ENCODE measurements at regions not wholly inside any gene's neighbourhood (a gene's known extent, or its start where the extent isn't known, plus 50 kb on each side); places are given as distances from the start of the nearest gene placed in this dataset.

DNA sequence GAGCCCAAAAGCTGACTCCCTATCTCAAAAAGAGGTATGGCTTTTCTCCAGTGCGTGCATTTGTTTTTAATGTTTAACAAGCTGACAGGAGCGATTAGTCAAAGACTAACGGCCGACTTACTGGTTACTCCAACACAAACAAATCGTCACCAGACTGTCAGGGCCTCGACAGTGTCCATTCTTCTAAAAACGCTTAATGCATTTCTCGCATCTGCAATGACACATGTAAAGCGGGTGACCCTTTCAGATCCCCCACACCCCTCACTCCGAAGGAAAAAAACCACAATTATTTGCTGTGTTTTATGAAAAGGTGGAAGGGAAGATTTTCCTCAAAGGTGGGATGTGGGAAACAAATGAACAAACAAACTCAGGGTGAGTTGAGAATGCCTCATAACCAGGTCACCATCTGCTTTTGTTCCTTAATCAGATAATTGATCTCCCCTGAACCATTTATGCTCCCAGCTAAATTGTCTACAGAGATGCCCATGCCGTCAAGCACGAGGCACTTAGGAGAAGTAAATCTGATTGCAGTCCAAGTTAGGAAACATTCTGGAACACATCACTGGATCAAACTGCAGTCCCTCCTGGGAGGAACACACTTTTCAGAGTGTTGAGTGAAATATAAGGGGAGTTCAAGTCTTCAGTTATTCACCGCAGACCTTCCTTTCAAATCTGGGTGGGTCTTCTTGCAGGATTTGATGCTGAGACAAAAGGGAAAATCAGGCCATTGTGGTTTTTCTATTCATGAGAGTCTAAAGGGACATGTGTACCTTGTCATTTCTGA lies 340.8 kb downstream of the CMPK2 start:
- DNase-seq (ENCODE audit: low spot score) = peak; percentile 24

DNA sequence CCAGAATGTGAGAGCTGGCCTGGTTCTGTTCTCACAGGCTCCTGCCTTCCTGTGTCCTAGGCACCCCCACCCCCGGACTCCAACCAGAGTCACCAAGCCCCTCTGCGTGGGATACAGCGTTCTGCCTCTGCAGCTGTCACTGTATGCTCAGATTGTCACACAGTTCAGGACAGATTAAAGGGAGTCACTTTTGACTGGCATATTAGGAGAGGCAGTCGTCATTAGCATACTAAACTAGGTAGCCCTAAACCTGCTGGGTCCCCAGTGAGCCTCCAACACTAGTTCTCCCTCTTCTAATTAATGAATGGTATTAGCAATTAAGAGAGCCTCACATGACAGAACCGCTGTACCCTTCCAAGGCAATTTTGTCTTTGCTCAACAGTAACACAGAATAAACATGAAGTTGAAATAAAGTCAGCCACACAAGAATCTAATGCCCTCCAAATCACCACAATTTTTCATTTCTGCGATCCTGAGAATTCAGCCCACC lies 340.2 kb downstream of the CMPK2 start:
- WGBS (ENCODE audit: low lambda C conversion rate, missing lambda C conversion rate) = 70% methylated on average over 6 of the region's 6 CpGs
- no peak for TF ChIP-seq EZH2 (IDR thresholded peaks at IDR 0.05; ENCODE audit: borderline replicate concordance)
- no peak for TF ChIP-seq EZH2phosphoT487 (IDR thresholded peaks at IDR 0.05; ENCODE audit: low read depth, severe bottlenecking, unreplicated experiment)
- TF ChIP-seq, protein P1, sequence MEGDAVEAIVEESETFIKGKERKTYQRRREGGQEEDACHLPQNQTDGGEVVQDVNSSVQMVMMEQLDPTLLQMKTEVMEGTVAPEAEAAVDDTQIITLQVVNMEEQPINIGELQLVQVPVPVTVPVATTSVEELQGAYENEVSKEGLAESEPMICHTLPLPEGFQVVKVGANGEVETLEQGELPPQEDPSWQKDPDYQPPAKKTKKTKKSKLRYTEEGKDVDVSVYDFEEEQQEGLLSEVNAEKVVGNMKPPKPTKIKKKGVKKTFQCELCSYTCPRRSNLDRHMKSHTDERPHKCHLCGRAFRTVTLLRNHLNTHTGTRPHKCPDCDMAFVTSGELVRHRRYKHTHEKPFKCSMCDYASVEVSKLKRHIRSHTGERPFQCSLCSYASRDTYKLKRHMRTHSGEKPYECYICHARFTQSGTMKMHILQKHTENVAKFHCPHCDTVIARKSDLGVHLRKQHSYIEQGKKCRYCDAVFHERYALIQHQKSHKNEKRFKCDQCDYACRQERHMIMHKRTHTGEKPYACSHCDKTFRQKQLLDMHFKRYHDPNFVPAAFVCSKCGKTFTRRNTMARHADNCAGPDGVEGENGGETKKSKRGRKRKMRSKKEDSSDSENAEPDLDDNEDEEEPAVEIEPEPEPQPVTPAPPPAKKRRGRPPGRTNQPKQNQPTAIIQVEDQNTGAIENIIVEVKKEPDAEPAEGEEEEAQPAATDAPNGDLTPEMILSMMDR (IDR thresholded peaks at IDR 0.05; ENCODE audit: poor library complexity) = no peak
- Histone ChIP-seq H3K9me2 (replicated peaks; ENCODE audit: insufficient read depth) (no peaks in the 10 kb centered on the region), H2AFZ (no peak overlapping the region), H3K79me2 (no peaks in the 10 kb centered on the region), H3K9me3 (ENCODE audit: low read depth) (no peaks in the 10 kb centered on the region), H3K4me3 (no peak overlapping the region), H4K20me1 (ENCODE audit: insufficient read depth, poor library complexity, severe bottlenecking) (no peaks in the 10 kb centered on the region), H3K4me1 (ENCODE audit: insufficient read depth) (peaks cover 19% of the 10 kb centered on the region), H3K27me3 (no peaks in the 10 kb centered on the region), H3K4me2 (no peak overlapping the region), H3K36me3 (replicated peaks; ENCODE audit: insufficient read depth, low read depth) (no peaks in the 10 kb centered on the region), H3K27ac (no peak overlapping the region)
- no peak for DNase-seq (ENCODE audit: low spot score)

More for the DNA sequence above, 340.8 kb downstream of the CMPK2 start:
- Histone ChIP-seq H3K4me3 (no peak overlapping the region), H3K9me2 (replicated peaks; ENCODE audit: insufficient read depth) (no peaks in the 10 kb centered on the region), H3K9me3 (ENCODE audit: low read depth) (no peaks in the 10 kb centered on the region), H2AFZ (no peak overlapping the region), H3K36me3 (replicated peaks; ENCODE audit: insufficient read depth, low read depth) (no peaks in the 10 kb centered on the region), H4K20me1 (ENCODE audit: insufficient read depth, poor library complexity, severe bottlenecking) (no peaks in the 10 kb centered on the region), H3K4me1 (ENCODE audit: insufficient read depth) (peaks cover 19% of the 10 kb centered on the region), H3K27me3 (no peaks in the 10 kb centered on the region), H3K79me2 (no peaks in the 10 kb centered on the region), H3K27ac (no peak overlapping the region), H3K4me2 (peak overlapping the region; percentile 19)
- 23% methylated on average over 13 of the region's 13 CpGs for WGBS (ENCODE audit: low lambda C conversion rate, missing lambda C conversion rate)
- TF ChIP-seq, protein P1 (IDR thresholded peaks at IDR 0.05; ENCODE audit: poor library complexity) = no peak
- TF ChIP-seq EZH2phosphoT487 (IDR thresholded peaks at IDR 0.05; ENCODE audit: low read depth, severe bottlenecking, unreplicated experiment) (no peak), EZH2 (IDR thresholded peaks at IDR 0.05; ENCODE audit: borderline replicate concordance) (no peak)

DNA sequence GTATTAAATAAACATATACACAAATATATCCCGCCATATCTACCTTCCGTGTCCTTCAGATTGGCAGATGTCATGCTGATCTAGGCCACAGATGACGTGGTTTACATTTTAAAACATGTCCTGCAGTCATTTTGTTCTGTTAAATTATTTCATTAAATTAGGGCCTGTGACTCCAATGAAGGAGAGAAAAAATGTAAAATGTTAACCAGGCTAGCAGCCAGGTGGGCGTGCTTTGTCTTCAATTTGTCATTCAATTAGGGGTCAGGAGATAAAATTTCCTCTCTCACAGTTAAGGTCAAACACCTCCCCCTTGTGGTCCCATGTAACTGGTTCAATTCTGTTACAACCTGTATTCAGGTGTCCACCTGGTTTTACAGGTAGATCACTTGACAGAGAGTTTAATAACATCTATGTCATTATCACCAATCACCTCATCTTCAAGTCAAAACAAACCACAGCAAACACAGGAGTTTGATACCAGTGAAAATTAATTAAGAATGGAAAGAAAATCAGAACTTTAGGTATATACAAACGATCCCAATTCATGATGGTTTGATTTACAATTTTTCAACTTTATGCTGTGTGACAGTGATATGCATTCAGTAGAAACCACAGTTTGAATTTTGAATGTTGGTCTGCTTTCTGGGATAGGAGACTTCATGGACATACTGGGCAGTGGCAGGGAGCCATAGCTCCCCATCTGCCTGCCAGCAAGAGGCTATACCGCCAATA lies 339.4 kb downstream of the CMPK2 start:
- Histone ChIP-seq H3K9me3 (ENCODE audit: low read depth) (no peaks in the 10 kb centered on the region), H3K4me2 (no peak overlapping the region), H3K79me2 (no peaks in the 10 kb centered on the region), H3K27me3 (no peaks in the 10 kb centered on the region), H3K4me3 (no peak overlapping the region), H3K9me2 (replicated peaks; ENCODE audit: insufficient read depth) (no peaks in the 10 kb centered on the region), H4K20me1 (ENCODE audit: insufficient read depth, poor library complexity, severe bottlenecking) (no peaks in the 10 kb centered on the region), H3K27ac (no peak overlapping the region), H2AFZ (no peak overlapping the region), H3K4me1 (ENCODE audit: insufficient read depth) (peaks cover 19% of the 10 kb centered on the region), H3K36me3 (replicated peaks; ENCODE audit: insufficient read depth, low read depth) (no peaks in the 10 kb centered on the region)
- 75% methylated on average over 6 of the region's 6 CpGs for WGBS (ENCODE audit: low lambda C conversion rate, missing lambda C conversion rate)
- TF ChIP-seq EZH2phosphoT487 (IDR thresholded peaks at IDR 0.05; ENCODE audit: low read depth, severe bottlenecking, unreplicated experiment) (no peak), EZH2 (IDR thresholded peaks at IDR 0.05; ENCODE audit: borderline replicate concordance) (no peak)
- TF ChIP-seq, protein P1 (IDR thresholded peaks at IDR 0.05; ENCODE audit: poor library complexity) = peak; percentile 58
- peak; percentile 65 for DNase-seq (ENCODE audit: low spot score)

Measured in hepatocyte (in vitro differentiated cells).